Glomerular visceral epithelial cell (primary cell): ENCODE measurements at regions not wholly inside any gene's neighbourhood (a gene's known extent, or its start where the extent isn't known, plus 50 kb on each side); places are given as distances from the start of the nearest gene placed in this dataset.

Experiments
- DNase-seq: peaks from one replicate; pipeline ENCODE4 v3.0.0-alpha.2; 2016; ENCODE audit errors: extremely low spot score

DNA sequence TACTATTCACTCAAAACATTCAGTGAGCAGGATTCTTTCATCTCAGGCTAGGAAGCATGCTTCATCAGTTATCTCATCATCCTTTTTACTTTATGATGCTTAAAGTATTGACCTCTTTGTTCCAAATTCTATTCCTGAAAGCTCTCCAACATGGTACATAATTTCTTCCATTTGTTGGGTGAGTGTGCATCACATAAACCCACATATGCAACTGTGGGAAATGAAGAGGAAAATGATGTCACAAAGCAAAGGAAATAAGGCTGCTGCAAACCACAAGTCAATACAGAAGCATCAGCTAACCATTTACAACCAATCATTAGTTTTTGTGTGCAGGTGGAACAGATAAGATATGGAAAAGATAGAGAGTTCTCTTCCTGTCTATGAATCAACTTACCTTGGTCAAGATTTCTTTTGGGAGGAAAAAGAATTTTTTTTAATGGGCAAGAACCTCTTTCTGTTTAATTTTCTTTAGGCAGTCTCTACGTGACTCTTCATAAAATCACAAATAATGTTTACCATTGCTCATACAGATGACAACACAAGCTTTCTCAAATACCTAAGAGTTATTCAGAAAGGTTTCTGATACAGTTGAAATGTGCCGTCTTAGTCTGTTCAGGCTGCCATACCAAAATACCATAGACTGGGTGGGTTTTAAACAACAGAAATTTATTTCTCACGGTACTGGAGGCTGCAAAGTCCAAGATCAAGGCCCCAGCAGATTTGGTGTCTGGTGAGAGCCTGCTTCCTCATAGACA, 259.9 kb downstream of the ADGRG6 start:
- no peak for DNase-seq

DNA sequence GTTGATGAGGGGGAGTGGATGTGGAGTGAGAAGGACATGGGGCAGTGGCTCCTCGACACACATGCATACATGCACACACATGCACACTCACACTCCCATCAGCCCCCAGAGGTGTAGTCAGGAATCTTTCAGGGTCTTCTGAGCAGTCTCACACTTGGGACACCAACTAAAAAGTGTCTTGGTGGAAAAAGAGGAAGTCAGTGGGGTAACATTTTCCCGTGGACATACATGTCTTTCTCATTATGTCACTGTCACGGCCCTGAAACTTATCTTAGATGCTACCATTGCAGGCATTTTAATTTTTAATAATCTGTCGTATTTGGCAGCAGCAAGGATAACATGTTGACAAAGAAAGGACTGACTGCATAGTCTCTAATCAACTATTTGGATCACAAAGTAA, 261.1 kb downstream of the ADGRG6 start:
- no peak for DNase-seq

DNA sequence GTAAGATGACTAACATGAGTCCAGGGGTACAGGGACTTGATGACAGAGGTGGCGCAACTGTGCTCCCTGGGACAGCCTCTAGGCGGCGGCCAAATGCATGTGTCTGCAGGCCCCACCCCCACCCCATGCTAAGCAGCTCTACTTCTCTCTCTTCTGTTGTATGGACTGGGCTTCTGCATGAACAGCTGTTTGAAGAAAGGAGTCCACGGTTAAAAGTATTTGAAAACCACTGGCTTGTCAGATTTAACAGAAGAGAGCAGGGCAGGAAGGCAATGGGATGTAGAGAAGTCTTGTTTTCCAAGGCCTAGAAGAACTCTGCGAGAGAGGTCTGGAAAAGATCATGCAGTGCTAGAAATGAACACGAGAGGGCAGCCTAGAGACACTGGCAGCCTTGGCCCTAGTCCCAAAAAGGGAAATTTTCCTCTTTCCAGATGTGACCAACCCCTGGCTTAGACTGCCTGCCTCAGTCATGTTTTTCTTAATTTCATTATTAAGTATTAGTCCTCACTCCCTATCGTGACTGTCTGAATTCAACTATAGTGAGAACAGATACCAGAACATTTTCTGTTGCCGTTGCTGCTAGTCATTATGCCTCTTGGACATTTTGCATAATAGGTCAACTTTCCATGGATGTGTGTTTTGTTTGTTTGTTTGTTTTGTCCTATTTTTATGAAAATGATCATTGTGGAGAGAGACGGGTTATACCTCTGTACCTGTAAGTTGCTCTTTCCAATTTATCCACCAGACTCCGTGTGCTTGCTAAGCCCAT, 265.0 kb downstream of the ADGRG6 start:
- peak; percentile 63 for DNase-seq

DNA sequence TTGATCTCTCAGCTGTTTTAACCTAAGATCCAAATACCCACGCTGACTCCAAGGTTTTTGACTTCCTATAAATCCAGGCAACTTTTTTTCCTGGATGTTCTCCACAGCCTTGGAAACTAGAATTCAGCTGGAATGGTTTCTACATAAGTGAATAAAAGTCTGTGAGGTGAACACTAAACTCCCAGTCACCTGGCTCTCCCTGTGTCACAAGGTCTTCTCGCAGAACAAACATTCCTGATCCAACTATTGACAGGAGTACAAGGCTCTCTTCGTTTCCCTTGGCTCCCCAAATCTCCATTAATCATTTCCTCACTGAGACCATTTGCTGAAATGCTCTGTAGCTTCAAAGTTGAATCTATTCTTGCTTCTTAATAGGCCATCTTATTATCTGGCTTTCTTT, 265.7 kb downstream of the ADGRG6 start:
- DNase-seq: no peak

DNA sequence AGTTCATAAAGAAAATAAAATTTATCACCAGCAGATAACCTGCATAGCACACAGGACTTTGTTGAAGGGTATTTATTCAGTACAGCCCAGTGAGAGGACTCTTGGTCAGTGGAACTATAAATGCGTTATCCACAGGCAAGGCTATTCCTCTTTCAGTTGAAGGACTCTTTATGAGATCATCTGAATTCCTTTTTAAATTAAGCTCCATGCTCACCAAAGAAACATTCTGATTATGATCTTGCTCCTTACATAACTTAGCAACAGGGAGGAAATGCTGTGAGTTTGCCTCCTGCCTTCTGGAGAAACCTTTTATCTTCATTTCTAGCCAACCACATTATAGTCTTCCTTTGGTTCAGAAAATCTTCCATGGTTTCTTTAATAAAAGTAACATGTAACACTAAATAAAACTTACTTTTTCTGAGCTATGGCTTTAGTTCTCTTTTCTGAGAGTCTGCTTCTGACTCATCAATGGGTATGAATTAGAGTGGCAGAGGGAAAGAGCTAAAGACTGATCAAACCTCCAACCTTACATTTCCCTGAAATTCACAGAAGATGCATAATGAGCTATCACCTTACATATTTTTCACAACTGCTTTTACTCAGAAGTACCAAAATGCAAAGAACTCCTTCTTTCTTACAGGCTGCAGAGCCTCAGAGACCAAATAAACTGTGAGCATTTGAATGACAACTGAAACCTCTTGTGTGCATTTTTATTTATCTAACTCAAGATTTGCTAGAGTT, 267.2 kb downstream of the ADGRG6 start:
- DNase-seq: peak; percentile 36

DNA sequence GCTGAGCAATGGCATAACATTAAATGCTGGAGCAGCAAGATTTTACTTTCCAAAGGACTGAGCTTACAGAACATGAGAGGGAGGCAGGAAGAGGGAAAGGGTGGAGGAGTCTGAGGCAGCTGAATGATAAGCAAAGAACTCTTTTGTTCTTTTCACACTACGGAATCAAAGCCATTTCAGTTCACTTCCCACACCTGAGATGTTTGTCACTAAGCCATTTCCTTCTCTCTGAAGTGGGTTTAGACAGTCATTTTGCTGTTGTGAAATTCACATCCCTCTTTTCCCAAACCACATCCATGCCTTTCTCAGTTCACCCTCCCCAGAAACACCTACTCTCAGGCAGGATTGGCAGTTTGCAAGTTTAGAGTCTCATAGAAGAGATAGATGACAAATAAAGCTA, 267.9 kb downstream of the ADGRG6 start:
- peak; percentile 9 for DNase-seq

DNA sequence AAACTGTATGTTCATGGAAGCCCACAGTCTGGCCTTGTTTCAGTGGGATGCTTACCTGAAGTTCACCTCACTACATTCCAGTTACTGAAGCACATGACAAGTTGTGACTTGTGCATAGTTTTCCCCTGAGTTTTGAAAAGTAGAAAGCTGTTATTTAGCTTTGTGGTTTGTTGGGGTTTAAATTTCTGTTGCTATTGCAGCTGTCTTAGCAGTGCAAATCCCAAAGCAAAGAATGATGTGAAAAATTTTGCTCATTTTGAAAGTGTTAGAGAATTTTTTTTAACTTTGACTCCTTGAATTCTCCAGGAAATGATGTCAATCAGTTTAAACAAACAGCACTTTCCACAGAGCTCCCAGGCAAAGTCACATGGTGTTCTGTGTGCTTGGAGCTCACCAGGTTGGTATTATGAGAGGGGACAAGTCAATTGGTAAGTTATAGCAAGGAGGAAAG, 268.4 kb downstream of the ADGRG6 start:
- DNase-seq: peak; percentile 63

DNA sequence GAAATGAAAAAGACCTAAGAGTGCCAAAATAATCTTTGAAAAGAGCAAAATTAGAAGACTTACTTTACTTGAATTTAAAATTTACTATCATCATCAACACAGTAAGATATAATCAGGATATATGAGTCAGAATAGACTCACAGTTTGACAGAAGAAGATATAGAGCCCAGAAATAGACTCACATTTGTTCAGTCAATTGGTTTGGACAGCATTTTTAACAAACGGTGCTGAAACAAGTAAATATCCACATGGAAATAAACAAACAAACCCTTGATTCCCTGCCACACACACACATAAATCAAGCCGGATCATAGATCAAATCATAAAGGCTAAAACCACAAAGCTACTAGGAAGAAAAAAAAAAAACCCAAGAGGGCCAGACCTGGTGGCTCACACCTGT, 291.1 kb downstream of the ADGRG6 start:
- no peak for DNase-seq

DNA sequence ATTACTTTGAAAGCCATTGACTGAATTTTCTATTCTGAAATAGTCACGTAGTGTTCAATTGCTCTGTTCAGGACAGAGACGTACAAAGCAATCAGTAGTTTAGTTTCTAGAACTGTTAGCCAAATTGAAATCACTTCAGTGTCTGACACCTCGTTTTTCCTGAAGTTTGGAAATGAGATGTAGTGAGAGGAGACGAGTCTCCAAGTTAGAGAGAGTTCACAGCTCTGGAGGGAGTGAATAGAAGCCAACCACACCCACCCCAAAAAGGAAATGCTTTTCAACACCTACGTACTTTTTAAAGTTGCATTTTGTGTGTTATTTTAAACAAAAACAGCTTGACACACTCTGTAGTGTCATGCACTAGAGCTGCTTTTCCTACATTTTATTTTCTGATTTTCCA, 296.0 kb downstream of the ADGRG6 start:
- no peak for DNase-seq

DNA sequence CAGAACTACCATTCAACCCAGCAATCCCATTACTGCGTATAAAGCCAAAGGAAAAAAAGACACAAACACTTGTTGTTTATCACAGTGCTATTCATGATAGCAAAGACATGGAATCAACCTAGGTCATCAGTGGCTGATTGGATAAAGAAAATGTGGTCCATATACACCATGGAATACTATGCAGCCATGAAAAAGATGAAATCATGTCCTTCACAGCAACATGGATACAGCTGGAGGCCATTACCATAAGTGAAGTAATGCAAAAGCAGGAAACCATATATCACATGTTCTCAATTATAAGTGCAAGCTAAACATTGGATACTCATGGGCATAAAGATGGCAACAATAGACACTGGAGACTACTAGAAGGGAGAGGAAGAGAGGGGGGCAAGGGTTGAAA, 299.6 kb downstream of the ADGRG6 start:
- DNase-seq: no peak

DNA sequence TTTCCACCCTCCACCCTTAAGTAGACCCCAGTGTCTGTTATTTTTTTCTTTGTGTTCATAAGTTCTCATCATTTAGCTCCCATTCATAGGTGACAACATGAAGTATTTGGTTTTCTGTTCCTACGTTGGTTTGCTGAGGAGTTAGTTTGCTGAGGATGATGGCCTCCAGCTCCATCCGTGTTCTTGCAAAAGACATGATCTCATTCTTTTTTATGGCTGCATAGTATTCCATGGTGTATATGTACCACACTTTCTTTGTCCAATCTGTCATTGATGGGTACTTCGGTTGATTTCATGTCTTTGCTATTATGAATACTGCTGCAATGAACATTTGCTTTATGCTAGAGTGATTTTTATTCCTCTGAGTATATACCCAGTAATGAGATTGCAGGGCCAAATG, 301.2 kb downstream of the ADGRG6 start:
- no peak for DNase-seq

DNA sequence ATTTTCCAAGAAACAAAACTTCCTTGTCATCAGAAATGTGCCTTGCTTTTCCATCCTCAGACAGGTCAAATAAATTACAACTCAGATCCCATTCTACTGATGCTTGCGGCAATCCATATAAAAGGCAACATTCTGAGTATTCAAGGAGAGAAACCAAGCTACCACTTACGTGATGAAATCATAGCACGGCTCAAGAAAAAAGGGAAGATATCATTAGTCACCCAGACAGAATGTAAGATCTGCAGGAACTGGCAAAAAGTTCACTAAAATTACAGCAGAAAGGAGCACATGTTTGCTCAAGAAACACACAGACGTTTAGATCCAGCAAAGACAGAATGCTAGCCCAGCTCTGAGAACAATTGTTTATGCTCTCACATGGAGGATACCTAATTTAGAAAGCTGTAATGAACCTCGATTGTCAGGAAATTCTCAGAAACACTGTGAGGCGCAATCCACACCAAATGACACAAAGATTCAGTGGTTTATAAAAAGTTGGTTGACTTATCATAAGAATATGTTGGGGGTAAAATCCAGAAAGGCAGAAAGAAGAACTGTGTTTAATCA, 304.2 kb downstream of the ADGRG6 start:
- peak; percentile 19 for DNase-seq

DNA sequence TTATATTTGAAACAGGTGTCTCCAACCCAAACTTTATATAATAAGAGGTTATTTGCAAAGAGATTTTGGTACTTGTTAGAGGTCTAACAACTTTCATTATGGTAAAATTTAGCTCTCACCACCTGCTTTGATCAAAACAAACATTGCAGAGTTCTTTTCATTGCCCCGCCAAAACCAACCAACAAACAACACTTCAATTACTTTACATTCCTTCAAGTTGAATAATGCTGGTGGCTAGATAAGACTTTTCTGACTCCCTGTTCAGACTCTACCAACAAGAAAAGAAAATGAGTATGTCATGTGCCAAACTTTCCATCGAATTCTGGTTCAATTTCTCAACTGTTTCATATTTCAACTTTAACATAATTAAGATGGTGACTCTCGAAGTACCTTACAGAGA, 311.1 kb downstream of the ADGRG6 start:
- DNase-seq: no peak

DNA sequence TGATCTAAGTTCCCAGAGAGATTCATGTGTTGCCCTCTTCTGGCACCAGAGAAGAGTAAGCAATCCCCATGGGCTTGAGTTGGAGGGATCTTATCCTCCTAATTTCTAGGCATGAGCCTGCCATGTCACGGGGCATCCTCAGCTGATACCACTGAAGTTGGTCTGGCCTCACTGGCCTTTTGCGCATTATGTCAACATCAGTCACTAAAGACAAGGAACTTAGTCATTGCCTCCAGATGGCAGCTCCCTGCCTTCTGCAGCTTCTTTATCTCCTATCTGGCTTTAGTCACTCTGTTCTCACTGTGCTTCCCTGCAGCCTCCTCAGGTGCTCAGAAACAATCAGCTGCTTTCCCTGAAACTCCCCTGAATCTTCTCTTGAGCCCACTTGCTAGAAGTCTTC, 312.2 kb downstream of the ADGRG6 start:
- DNase-seq: no peak

DNA sequence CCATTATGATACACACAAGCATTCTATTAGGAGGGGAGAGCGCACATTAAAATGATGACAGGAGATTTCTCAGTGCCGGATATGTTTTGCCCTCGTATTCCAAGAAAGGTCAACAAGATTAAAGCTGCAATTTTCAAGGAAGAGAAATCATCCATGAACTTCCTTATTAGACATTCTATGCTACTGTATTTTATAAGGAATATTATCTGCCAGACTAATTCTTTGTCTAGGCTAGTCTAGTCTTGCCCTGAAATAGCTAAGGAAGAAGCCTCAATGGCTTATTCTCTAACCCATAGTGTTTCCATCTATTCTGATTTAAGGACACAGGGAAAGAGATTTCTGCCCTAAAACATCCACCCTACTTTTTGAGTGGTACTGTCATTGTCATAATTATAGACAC, 315.4 kb downstream of the ADGRG6 start:
- no peak for DNase-seq

DNA sequence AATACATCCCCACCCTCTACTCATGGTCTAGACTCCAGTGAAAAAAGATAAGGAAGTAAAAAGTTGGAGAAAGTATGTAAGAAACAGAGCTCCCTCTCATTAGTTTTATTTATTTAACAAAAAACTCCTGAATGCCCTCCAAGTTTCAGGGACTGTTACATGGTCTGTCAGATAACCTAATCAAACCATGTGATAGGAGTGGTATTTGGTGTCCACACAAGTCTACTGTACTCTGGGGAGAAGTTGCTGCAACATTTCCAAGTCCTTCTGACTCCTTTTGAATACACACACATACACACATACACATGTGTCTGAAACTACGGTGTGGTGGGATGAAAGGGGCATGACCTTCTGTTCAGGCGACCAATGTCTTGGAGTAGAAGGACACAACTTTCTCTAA, 320.0 kb downstream of the ADGRG6 start:
- no peak for DNase-seq

DNA sequence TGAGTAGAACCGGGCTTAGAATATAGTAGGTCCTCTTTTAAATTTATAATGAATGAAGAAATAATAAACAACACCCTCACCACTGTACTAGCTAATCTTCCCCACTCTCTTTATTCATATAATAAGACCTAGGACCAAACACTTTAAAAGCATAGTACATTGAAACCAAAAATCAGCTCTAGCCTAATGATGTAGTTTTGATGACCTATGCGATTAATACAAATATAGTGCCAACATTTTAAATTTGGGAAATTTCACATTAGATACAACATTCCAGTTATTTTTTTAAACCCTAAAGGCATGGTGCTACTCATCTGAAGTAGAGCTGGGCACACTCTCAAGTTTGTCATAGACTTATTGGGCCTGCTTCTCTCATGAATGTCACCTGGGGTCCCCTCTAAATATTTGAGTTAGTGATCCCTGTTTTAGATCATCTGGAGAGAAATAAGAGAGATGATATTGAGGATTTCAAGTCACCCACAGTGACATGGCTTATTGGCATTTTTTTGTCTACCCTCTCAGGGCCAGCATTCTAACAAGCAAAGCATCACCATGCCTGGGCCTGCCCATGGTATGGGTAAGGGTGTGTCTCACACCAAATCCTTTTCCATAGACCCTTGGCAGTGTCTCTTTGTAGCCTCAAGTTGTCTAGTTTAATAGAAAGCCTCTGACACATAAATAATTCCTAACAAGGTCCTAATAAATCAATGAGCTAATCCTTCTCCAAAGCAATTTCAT, 319.8 kb downstream of the HIVEP2 start:
- DNase-seq: no peak

DNA sequence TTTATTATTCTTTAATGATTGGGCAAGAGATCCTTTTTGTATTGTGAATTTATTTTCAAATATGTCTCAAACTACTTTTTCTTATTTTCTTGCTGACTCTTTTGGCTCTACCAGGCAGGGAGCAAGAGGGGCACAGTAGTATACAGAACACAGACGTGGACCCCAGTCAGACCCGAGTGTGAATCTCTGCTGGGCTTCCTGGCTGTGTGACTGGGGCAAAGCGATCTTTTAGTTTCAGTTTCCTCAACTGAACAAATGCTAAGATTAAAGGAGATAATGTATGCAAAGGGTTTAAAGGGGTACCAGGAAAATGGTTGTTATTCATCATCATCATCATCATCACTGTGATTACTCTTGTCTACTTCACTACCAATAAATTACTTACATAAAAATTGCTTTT, 317.5 kb downstream of the HIVEP2 start:
- no peak for DNase-seq

DNA sequence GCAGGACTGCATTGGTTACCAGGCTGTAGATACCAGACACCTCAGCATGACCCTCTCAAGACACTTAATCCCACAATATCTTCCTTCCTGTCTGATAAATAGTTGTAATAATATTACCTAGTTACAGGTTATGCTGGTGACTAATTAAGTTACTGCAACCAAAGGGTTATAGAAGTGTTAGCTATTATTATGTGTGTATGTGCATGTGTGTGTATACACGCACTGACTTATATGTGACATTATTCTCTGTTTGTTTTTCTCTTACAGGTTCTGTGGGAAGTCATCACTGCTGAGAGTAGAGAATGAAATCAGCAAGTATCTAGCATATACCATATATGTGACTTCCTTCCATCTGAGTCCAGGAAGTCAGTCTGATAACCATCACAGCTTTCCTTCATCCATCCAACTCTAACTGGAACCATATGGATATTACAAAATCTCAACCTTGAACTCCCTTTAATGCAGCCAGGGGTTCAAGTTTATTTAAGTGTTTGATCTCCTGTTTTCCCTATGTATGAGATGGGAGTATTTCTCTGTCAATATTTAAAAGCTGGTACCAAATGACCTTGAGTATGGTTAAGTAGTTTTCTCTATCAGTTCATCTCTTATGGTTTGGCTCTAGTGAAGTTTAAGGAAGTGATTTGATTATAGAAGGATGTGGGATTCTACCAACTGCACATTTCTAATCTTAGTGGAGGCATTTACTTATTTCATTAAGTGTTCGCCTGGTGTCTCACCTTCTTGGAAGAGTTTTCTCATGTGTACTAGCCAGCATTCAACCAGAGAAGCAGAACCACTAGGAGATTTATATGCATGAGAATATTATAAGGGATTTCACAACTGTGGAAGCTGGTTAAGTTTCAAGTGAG, 313.2 kb downstream of the HIVEP2 start:
- no peak for DNase-seq

DNA sequence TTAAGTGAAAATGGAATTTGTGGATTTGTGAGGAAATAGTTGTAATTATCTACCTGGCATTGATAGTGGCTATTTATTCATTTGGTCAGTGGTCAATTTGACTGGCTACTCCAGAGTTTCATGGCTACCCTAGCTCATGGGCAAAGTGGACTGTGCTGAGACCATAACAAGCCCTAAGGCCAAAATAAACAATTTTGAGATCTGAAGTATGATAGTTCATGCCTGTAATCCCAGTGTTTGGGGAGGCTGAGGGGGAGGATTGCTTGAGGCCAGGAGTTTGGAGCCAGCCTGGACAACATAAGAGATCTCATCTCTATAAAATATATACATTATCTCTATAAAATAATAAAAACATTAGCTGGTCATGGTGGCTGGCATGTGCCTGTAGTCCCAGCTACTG, 311.7 kb downstream of the HIVEP2 start:
- no peak for DNase-seq

DNA sequence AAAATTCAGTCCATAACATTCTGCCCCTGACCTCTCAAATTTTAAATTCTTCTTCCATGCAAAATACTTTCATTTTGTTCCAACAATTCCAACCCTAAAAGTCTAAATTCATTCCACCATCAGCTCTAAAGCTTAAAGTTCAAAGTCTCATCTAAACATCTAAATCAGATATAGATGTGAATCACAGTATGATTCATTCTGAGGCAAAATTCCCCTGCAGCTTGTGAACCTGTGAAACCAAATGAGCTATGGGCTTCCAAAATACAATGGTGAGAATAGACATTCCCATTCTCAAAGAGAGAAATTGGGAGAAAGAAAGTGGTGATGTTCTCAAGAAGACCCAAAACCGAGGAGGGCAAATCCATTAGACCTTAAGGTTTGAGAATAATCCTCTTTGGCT, 309.8 kb downstream of the HIVEP2 start:
- DNase-seq: peak; percentile 8
